Body of pancreas (tissue), 4 donors: ENCODE measurements at regions not wholly inside any gene's neighbourhood (a gene's known extent, or its start where the extent isn't known, plus 50 kb on each side); places are given as distances from the start of the nearest gene placed in this dataset.

Source experiments
- ATAC-seq: fragments of 150-250 bp; one replicate; pipeline ENCODE4 v1.9.1; 2016
- DNase-seq, 4 donors: peaks; one replicate each; pipeline ENCODE4 v3.0.0-alpha.2; 2019
- H3K27ac ChIP-seq, 4 donors: fragments of 200-600 bp; sonication (generic); 1 replicate in 3 of 4; 2 replicates in 1 of 4; pipeline versions ENCODE4 v1.5.1 to v1.6.1; 2016 to 2019; ENCODE audit warnings: mild to moderate bottlenecking in 1 of 4, mixed read lengths in 1 of 4, moderate library complexity in 1 of 4
- H3K27me3 ChIP-seq, 2 donors: fragments of 200-600 bp; sonication (generic); one replicate each; pipeline ENCODE4 v1.6.0; 2016; ENCODE audit warnings: mild to moderate bottlenecking in 1 of 2
- H3K36me3 ChIP-seq, 2 donors: fragments of 200-600 bp; sonication (generic); replicated peaks in 1 of 2; 2 replicates each; pipeline ENCODE4 v1.5.1; 2016; ENCODE audit warnings: low read depth in 2 of 2; ENCODE audit not compliant: insufficient read depth in 1 of 2
- H3K4me1 ChIP-seq: fragments of 200-600 bp; sonication (generic); one replicate; pipeline ENCODE4 v1.6.0; 2016
- H3K4me3 ChIP-seq, 2 donors: fragments of 200-600 bp; sonication (generic); 1 replicate in 1 of 2; 2 replicates in 1 of 2; pipeline ENCODE4 v1.5.1; 2016 to 2019
- H3K9me3 ChIP-seq, 3 donors: fragments of 200-600 bp; sonication (generic); 1 replicate in 2 of 3; 2 replicates in 1 of 3; pipeline ENCODE4 v1.5.1; 2016
- POLR2A ChIP-seq, 3 donors: fragments of 450-650 bp; IDR thresholded peaks; one replicate each; pipeline ENCODE4 v1.6.1; 2016; ENCODE audit warnings: antibody characterized with exemption in 3 of 3, mild to moderate bottlenecking in 2 of 3
- WGBS, 2 donors: methylation state at CpG; one replicate each; pipeline ENCODE4 v1.1.5; 2017; 5-methylcytosine and 5-hydroxymethylcytosine counted together
- intact Hi-C: fragments of 100-400 bp; cut with DNase I; formaldehyde crosslinking; loops from one replicate; pipeline ENCODE4 v1.15.1; 2023
- TF ChIP-seq, protein P1 (sequence below), 7 experiments: fragments of 450-650 bp in 4 of 7; fragments of 200-600 bp in 3 of 7; sonication (generic) in 3 of 7; IDR thresholded peaks; one replicate each; pipeline ENCODE4 v1.5.1; 2016 to 2019; ENCODE audit warnings: antibody characterized with exemption in 7 of 7

DNA sequence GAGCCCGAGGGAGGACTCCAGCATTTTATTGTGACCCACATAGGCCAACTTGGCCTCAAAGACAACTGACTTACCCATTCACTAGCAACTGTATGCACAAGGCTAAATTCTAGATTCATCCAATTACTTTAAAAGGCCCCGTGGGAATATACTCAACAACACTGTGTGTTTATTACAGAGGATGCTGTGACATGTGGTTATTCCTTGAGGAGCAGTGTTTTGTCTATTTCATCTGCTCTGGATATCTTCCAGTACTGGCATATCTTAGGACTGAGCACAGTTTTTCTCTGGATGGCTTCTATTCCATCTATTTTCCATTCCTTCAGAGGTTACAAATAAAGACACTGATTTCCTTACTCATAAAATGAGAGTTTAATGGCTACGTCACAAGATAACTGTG, 87.2 kb upstream of the KRAS start:
- no peaks in the 10 kb centered on the region for H3K36me3 ChIP-seq
- no peak for TF ChIP-seq POLR2A (IDR thresholded peaks at IDR 0.05)
- TF ChIP-seq, protein P1, sequence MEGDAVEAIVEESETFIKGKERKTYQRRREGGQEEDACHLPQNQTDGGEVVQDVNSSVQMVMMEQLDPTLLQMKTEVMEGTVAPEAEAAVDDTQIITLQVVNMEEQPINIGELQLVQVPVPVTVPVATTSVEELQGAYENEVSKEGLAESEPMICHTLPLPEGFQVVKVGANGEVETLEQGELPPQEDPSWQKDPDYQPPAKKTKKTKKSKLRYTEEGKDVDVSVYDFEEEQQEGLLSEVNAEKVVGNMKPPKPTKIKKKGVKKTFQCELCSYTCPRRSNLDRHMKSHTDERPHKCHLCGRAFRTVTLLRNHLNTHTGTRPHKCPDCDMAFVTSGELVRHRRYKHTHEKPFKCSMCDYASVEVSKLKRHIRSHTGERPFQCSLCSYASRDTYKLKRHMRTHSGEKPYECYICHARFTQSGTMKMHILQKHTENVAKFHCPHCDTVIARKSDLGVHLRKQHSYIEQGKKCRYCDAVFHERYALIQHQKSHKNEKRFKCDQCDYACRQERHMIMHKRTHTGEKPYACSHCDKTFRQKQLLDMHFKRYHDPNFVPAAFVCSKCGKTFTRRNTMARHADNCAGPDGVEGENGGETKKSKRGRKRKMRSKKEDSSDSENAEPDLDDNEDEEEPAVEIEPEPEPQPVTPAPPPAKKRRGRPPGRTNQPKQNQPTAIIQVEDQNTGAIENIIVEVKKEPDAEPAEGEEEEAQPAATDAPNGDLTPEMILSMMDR (IDR thresholded peaks at IDR 0.05), result no peak
- ATAC-seq (no peak), DNase-seq (no peak)
- H3K27ac ChIP-seq, result no peak overlapping the region
- intact Hi-C loops, result no loop called here
- no peaks in the 10 kb centered on the region for H3K27me3 ChIP-seq
- no peaks in the 10 kb centered on the region for H3K9me3 ChIP-seq
- no peak overlapping the region for H3K4me3 ChIP-seq
- H3K4me1 ChIP-seq, result peaks cover 11% of the 10 kb centered on the region
- WGBS, 2 donors, result 88 to 92% methylated on average over 3 of the region's 3 CpGs

DNA sequence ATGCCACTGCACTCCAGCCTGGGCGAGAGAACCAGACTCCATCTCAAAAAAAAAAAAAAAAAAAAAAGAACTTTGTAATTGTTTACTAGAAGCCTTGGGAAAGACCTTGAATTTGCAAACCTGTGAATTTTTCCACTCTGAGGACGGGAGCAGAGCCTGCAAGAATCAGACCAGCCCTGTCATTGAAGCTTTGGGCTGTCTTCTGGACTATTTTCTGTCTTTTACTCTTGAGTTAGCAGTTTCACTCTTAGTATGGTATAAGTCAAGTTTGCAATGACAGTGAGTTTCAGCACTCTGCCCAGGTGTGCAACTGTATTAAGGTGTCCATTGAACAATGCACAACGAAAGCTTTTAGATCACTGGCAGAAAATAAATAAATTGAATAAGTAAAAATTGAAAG, 81.4 kb upstream of the KRAS start:
- 22% methylated on average over 3 of the region's 3 CpGs for WGBS, 2 donors
- ATAC-seq, result peak; percentile 36
- no peaks in the 10 kb centered on the region for H3K9me3 ChIP-seq
- DNase-seq, result peak in 3 of 4 donors; percentile 15 to 36 (median 34)
- H3K4me3 ChIP-seq, result no peak overlapping the region
- intact Hi-C loops, result no loop called here
- peak overlapping the region in 3 of 4 donors; percentile 19 to 64 (median 35) for H3K27ac ChIP-seq
- H3K27me3 ChIP-seq, result no peaks in the 10 kb centered on the region
- no peaks in the 10 kb centered on the region for H3K36me3 ChIP-seq
- TF ChIP-seq, protein P1 (IDR thresholded peaks at IDR 0.05), result no peak
- no peak for TF ChIP-seq POLR2A (IDR thresholded peaks at IDR 0.05)
- peaks cover 35% of the 10 kb centered on the region for H3K4me1 ChIP-seq

- TF ChIP-seq, protein P1 (IDR thresholded peaks at IDR 0.05), result no peak
- TF ChIP-seq POLR2A (IDR thresholded peaks at IDR 0.05), result peak in 1 of 3 donors; percentile 13
- Histone ChIP-seq H3K27ac (peak overlapping the region in 1 of 4 donors; percentile 50), H3K27me3 (no peaks in the 10 kb centered on the region), H3K9me3 (no peaks in the 10 kb centered on the region), H3K4me3 (no peak overlapping the region), H3K4me1 (peaks cover 25% of the 10 kb centered on the region), H3K36me3 (no peaks in the 10 kb centered on the region)
- intact Hi-C loops, result no loop called here
- peak; percentile 33 to 74 (median 54) for DNase-seq
- 15 to 16% methylated on average over 5 of the region's 5 CpGs for WGBS, 2 donors
- ATAC-seq, result peak; percentile 95
These were observed 77.5 kb upstream of the KRAS start for GRCh38 chr12:25328072-25328712.

DNA sequence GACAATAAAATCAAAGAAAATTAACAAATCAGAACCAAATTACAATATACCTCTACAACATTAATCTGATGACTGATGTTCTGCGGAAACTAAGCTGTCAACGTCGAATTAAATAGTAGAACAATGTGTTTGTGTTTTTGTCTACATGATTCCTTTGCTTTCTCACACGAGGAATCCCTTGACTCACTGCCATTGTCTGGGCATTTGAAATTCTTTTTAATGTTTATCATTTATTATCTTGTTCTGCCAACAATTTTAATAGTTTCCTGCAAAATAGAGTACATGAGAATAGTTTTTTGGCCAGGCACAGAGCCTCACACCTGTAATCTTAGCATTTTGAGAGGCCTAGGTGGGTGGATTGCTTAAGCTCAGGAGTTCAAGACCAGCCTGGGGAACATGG, 76.6 kb upstream of the KRAS start:
- H3K27me3 ChIP-seq, result no peaks in the 10 kb centered on the region
- ATAC-seq (no peak), DNase-seq (no peak)
- WGBS, 2 donors, result 64 to 67% methylated on average over 4 of the region's 4 CpGs
- peaks cover 17% of the 10 kb centered on the region for H3K4me1 ChIP-seq
- intact Hi-C loops, result no loop called here
- H3K27ac ChIP-seq, result no peak overlapping the region
- TF ChIP-seq, protein P1 (IDR thresholded peaks at IDR 0.05), result no peak
- TF ChIP-seq POLR2A (IDR thresholded peaks at IDR 0.05), result no peak
- no peaks in the 10 kb centered on the region for H3K36me3 ChIP-seq
- H3K4me3 ChIP-seq, result no peak overlapping the region
- no peaks in the 10 kb centered on the region for H3K9me3 ChIP-seq

- intact Hi-C loops, result no loop called here
- Histone ChIP-seq H3K4me1 (peaks cover 11% of the 10 kb centered on the region), H3K27ac (no peak overlapping the region), H3K9me3 (no peaks in the 10 kb centered on the region), H3K27me3 (no peaks in the 10 kb centered on the region), H3K36me3 (no peaks in the 10 kb centered on the region), H3K4me3 (no peak overlapping the region)
- ATAC-seq, result no peak
- TF ChIP-seq, protein P1 (IDR thresholded peaks at IDR 0.05), result no peak
- TF ChIP-seq POLR2A (IDR thresholded peaks at IDR 0.05), result no peak
- DNase-seq, result no peak
- WGBS, 2 donors, result 98 to 100% methylated on average over 2 of the region's 2 CpGs
These were observed 75.6 kb upstream of the KRAS start for GRCh38 chr12:25326326-25326725.
